ENCODE measurements at regions not wholly inside any gene's neighbourhood (a gene's known extent, or its start where the extent isn't known, plus 50 kb on each side); places are given as distances from the start of the nearest gene placed in this dataset.

- 33 to 67% methylated on average over 1 of the region's 5 CpGs for WGBS, 2 donors (ENCODE audit: low coverage in 1 of 2)
- H3K4me1 ChIP-seq = no peaks in the 10 kb centered on the region
- no peak for TF ChIP-seq CTCF (IDR thresholded peaks at IDR 0.05)
- TF ChIP-seq POLR2AphosphoS5 (IDR thresholded peaks at IDR 0.05) = no peak
- H3K36me3 ChIP-seq = no peaks in the 10 kb centered on the region
- no peaks in the 10 kb centered on the region for H3K27me3 ChIP-seq
- H3K4me3 ChIP-seq = no peak overlapping the region
- no peaks in the 10 kb centered on the region for H3K9me3 ChIP-seq
- H3K27ac ChIP-seq = no peak overlapping the region
- no peak for ATAC-seq
Measured at GRCh38 chr2:105691947-105692390, 52.7 kb upstream of the NCK2 start.

- H3K27me3 ChIP-seq = no peaks in the 10 kb centered on the region
- 96 to 98% methylated on average over 4 of the region's 4 CpGs for WGBS, 2 donors (ENCODE audit: low coverage in 1 of 2)
- TF ChIP-seq POLR2AphosphoS5 (IDR thresholded peaks at IDR 0.05) (no peak), POLR2A (IDR thresholded peaks at IDR 0.05) (no peak), EP300 (IDR thresholded peaks at IDR 0.05) (no peak), CTCF (IDR thresholded peaks at IDR 0.05) (no peak)
- no peaks in the 10 kb centered on the region for H3K36me3 ChIP-seq
- no peak overlapping the region for H3K27ac ChIP-seq
- no peak overlapping the region for H3K4me3 ChIP-seq
- no peaks in the 10 kb centered on the region for H3K4me1 ChIP-seq
- H3K9me3 ChIP-seq = no peaks in the 10 kb centered on the region
- no peak for ATAC-seq
Measured at GRCh38 chr2:105690566-105690965, 54.1 kb upstream of the NCK2 start.

- no peak for TF ChIP-seq POLR2AphosphoS5 (IDR thresholded peaks at IDR 0.05)
- TF ChIP-seq CTCF (IDR thresholded peaks at IDR 0.05) = no peak
- no peak for TF ChIP-seq EP300 (IDR thresholded peaks at IDR 0.05)
- no peak for TF ChIP-seq POLR2A (IDR thresholded peaks at IDR 0.05)
Measured at GRCh38 chr2:105689484-105689883, 55.2 kb upstream of the NCK2 start.

GRCh38 chr2:105688946-105689345 is 55.8 kb upstream of the NCK2 start:
- Histone ChIP-seq H3K36me3 (no peaks in the 10 kb centered on the region), H3K27ac (no peak overlapping the region), H3K4me1 (no peaks in the 10 kb centered on the region), H3K9me3 (no peaks in the 10 kb centered on the region), H3K27me3 (no peaks in the 10 kb centered on the region), H3K4me3 (no peak overlapping the region)
- WGBS, 2 donors (ENCODE audit: low coverage in 1 of 2) = 90% methylated on average over 10 of the region's 13 CpGs; no CpG with 5 or more reads in 1 of the 2 donors
- ATAC-seq = no peak
- TF ChIP-seq POLR2A (IDR thresholded peaks at IDR 0.05) (no peak), POLR2AphosphoS5 (IDR thresholded peaks at IDR 0.05) (no peak), CTCF (IDR thresholded peaks at IDR 0.05) (no peak), EP300 (IDR thresholded peaks at IDR 0.05) (no peak)

More at GRCh38 chr2:105689484-105689883, 55.2 kb upstream of the NCK2 start:
- no peak overlapping the region for H3K27ac ChIP-seq
- H3K36me3 ChIP-seq = no peaks in the 10 kb centered on the region
- no peaks in the 10 kb centered on the region for H3K27me3 ChIP-seq
- H3K4me3 ChIP-seq = no peak overlapping the region
- ATAC-seq = no peak
- H3K9me3 ChIP-seq = no peaks in the 10 kb centered on the region
- H3K4me1 ChIP-seq = no peaks in the 10 kb centered on the region
- WGBS, 2 donors (ENCODE audit: low coverage in 1 of 2) = 85 to 86% methylated on average over 6 of the region's 7 CpGs

GRCh38 chr2:105686588-105686987 is 58.1 kb upstream of the NCK2 start:
- Histone ChIP-seq H3K27me3 (no peaks in the 10 kb centered on the region), H3K27ac (no peak overlapping the region), H3K4me3 (no peak overlapping the region), H3K36me3 (no peaks in the 10 kb centered on the region), H3K4me1 (no peaks in the 10 kb centered on the region), H3K9me3 (no peaks in the 10 kb centered on the region)
- TF ChIP-seq CTCF (IDR thresholded peaks at IDR 0.05) (no peak), EP300 (IDR thresholded peaks at IDR 0.05) (no peak), POLR2A (IDR thresholded peaks at IDR 0.05) (no peak), POLR2AphosphoS5 (IDR thresholded peaks at IDR 0.05) (no peak)
- ATAC-seq = no peak
- WGBS, 2 donors (ENCODE audit: low coverage in 1 of 2) = 47 to 51% methylated on average over 5 of the region's 5 CpGs

All from gastroesophageal sphincter (tissue), 4 donors.